ENCODE measurements at regions not wholly inside any gene's neighbourhood (a gene's known extent, or its start where the extent isn't known, plus 50 kb on each side); places are given as distances from the start of the nearest gene placed in this dataset.

GRCh38 chr2:81940266-81940955 lies 1635.9 kb upstream of the LRRTM1 start:
- no peak for DNase-seq (ENCODE audit: low spot score)

GRCh38 chr2:81937944-81938343 lies 1633.4 kb upstream of the LRRTM1 start:
- no peak for DNase-seq (ENCODE audit: low spot score)

GRCh38 chr2:81903534-81903933 lies 1599.0 kb upstream of the LRRTM1 start:
- no peak for DNase-seq (ENCODE audit: low spot score)

- DNase-seq (ENCODE audit: low spot score), result no peak
Measured at GRCh38 chr2:81901017-81901416, 1596.5 kb upstream of the LRRTM1 start.

- no peak for DNase-seq (ENCODE audit: low spot score)
Measured at GRCh38 chr2:81895620-81896250, 1591.2 kb upstream of the LRRTM1 start.

- DNase-seq (ENCODE audit: low spot score), result no peak
Measured at GRCh38 chr2:81894451-81894990, 1590.0 kb upstream of the LRRTM1 start.

GRCh38 chr2:81876624-81877023 lies 1572.1 kb upstream of the LRRTM1 start:
- no peak for DNase-seq (ENCODE audit: low spot score)

GRCh38 chr2:81872006-81872405 lies 1567.5 kb upstream of the LRRTM1 start:
- DNase-seq (ENCODE audit: low spot score), result no peak

- no peak for DNase-seq (ENCODE audit: low spot score)
Measured at GRCh38 chr2:81870119-81870518, 1565.6 kb upstream of the LRRTM1 start.

- DNase-seq (ENCODE audit: low spot score), result no peak
Measured at GRCh38 chr2:81858998-81859397, 1554.4 kb upstream of the LRRTM1 start.

- no peak for DNase-seq (ENCODE audit: low spot score)
Measured at GRCh38 chr2:81853341-81853740, 1548.8 kb upstream of the LRRTM1 start.

GRCh38 chr2:81852651-81853050 lies 1548.1 kb upstream of the LRRTM1 start:
- no peak for DNase-seq (ENCODE audit: low spot score)

GRCh38 chr2:81839780-81840179 lies 1535.2 kb upstream of the LRRTM1 start:
- no peak for DNase-seq (ENCODE audit: low spot score)

- no peak for DNase-seq (ENCODE audit: low spot score)
Measured at GRCh38 chr2:81835321-81836000, 1530.9 kb upstream of the LRRTM1 start.

GRCh38 chr2:81786811-81787210 lies 1482.3 kb upstream of the LRRTM1 start:
- no peak for DNase-seq (ENCODE audit: low spot score)

- no peak for DNase-seq (ENCODE audit: low spot score)
Measured at GRCh38 chr2:81767187-81767912, 1462.8 kb upstream of the LRRTM1 start.

GRCh38 chr2:81747481-81748070 lies 1443.0 kb upstream of the LRRTM1 start:
- no peak for DNase-seq (ENCODE audit: low spot score)

- DNase-seq (ENCODE audit: low spot score), result no peak
Measured at GRCh38 chr2:81739966-81740365, 1435.4 kb upstream of the LRRTM1 start.

GRCh38 chr2:81734981-81735380 lies 1430.4 kb upstream of the LRRTM1 start:
- DNase-seq (ENCODE audit: low spot score), result no peak

- DNase-seq (ENCODE audit: low spot score), result no peak
Measured at GRCh38 chr2:81714817-81715216, 1410.3 kb upstream of the LRRTM1 start.

- DNase-seq (ENCODE audit: low spot score), result no peak
Measured at GRCh38 chr2:81706856-81707255, 1402.3 kb upstream of the LRRTM1 start.

GRCh38 chr2:81703831-81704230 lies 1399.3 kb upstream of the LRRTM1 start:
- no peak for DNase-seq (ENCODE audit: low spot score)

Data from CD4-positive, alpha-beta T cell treated with Interleukin-6 at 100 ng/mL for 8 hours (primary cell).